ENCODE measurements at regions not wholly inside any gene's neighbourhood (a gene's known extent, or its start where the extent isn't known, plus 50 kb on each side); places are given as distances from the start of the nearest gene placed in this dataset.

DNA sequence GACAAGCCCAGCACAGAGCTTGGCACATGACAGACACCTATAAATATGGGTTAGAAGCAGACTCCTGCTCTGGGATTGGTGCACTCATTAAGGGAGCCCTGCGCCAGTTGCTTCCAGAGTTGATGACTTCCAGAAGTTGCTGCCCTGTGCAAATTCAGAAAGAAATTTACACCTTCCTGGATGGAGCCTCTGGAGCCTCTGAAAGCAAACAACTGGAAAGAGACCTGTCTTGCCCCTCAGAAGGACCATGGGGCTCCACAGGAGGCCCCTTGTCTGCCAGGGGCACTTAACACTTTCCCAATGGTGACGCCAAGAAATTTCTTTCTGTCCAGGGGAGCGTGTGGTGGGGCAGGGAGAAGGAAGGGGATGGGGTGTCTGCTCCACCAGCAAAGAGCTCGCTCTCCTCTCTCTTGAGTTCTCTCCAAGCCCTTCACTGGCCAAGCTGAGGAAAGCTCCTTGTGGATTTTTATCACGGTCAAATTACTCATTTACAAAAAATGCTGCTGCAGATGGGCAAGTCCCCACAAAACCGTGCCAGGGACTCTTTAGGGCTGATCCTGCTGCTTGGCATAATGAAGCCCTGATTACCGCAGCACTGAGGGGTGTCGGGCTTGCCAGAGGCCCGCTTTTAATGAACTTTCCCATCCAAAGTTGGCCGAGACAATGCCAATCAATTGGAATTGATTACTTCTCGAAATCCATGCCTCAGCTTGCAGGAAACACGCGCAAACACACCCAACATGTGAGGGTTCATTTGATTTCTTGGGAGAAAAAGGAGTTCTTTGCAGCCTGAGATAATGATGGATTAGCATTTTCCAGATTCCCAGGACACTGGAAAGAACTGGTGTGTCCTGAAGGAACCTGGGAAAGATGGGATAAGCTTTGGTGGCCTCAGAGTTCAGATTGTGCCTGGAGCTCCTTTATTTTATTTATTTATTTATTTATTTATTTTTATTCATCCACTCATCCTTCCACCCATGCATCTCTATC is 583.6 kb upstream of the CDH5 start:
- DNase-seq, result no peak

DNA sequence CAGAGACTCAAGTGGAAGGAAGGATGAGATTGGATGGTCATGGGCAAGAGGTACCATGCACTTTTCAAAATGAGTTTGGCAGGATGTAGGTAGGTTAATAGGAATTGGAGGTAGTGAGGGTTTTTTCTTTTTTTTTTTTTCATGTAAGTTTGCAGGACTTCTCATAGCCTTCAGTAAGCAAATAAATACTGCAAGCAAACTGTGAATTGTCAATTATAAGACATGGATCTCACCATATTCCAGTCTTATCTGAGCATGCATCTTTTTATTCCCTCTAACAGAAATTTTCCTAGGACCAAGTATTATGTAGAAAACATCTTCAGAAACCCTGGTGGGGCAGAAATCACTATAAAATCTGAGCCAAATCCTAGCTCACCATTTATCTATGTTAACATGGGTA is 584.6 kb upstream of the CDH5 start:
- no peak for DNase-seq

- DNase-seq, result no peak
Observed at GRCh38 chr16:65781363-65781762, 585.1 kb upstream of the CDH5 start.

DNA sequence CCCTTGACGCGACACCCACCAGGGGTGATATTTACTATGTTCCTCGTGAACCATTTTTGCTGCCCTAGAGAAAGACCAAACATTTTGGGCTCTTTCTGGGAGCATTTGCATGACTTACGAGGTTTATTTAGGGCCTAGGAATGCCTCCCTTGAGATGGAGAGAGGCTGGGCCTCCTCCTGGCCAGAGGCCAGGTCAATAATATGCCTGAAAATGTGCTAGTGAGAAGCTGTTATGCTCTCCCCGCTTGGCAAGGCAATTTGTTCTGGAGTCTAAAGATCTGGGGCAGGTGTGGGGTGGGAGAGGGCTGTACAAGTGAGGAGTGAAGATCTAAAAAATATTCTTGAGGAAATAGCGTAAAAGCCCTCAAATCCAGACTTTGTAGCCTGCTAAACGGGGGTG is 587.3 kb upstream of the CDH5 start:
- DNase-seq, result no peak

GRCh38 chr16:65776639-65777183 is 589.8 kb upstream of the CDH5 start:
- no peak for DNase-seq

DNA sequence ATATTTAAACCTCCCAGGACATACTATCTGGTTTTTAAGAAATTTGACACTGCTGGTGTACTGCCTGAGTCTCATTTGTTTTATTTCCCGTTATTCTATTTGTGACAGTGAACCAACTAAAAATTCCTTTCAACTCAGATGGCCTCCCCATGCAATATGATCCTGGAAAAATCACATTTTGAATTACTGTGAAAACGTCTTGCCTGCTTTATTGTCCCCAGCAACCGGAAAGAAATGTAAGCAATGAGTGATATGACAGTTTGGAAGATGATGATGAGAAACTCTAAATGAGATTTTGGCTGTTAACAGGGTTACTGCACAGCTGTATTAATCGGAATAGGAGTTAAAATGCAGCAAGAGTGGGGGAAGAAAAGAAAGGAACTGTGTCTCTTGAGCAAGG is 590.7 kb upstream of the CDH5 start:
- DNase-seq, result no peak

- no peak for DNase-seq
Observed at GRCh38 chr16:65774350-65774749, 592.1 kb upstream of the CDH5 start.

GRCh38 chr16:65773301-65773874 is 593.1 kb upstream of the CDH5 start:
- DNase-seq, result no peak

- DNase-seq, result no peak
Observed at GRCh38 chr16:65772134-65772732, 594.3 kb upstream of the CDH5 start.

DNA sequence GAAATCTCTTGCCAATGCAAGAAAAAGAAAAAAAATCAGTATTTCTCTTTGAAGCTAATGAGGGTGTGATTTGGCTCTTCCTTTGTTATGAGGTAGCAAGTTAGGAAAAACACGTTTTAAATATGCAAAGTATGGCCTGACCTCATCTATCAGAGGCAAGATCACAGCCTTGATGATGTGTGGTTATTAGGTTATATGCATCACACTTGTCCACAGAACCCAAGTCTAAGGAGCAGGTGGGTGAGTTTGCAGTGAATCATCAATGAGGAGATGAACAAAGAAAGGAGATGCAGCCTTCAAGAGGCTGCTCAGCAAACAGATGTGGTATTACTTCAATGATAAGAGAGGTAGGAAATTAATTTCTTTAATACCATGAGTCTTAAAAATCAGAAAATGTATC is 594.8 kb upstream of the CDH5 start:
- no peak for DNase-seq

- DNase-seq, result no peak
Observed at GRCh38 chr16:65770752-65771151, 595.7 kb upstream of the CDH5 start.

DNA sequence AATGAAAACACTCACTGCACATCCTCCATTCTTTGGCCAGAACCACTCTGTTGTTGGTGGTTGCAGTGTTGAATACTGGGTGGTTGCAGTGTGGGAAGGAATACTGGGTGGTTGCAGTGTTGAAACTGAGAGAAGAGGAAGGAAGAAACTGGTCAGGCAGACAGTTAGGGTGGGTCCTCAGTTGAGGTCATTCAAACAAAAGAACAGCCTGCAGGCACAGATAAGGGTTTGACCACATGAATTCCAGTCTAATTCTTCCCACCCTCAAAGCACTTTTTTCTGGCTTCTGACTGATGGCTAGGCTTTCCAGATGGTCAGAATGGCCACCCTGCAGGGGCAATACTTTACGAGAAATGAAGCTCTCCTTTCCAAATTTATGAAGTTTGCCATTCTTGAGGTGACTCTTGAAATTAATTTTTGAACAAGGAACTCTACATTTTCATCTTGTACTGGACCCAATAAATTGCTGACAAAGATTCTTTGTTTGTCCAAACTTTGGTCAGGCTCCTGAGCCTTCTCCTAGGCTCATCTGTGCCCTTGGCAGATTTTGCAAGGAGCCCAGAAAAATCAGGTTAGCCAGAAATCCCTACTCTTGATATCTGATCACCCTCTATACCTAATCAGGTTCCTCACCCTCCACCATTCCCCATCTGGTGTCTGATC is 596.6 kb upstream of the CDH5 start:
- DNase-seq, result no peak

DNA sequence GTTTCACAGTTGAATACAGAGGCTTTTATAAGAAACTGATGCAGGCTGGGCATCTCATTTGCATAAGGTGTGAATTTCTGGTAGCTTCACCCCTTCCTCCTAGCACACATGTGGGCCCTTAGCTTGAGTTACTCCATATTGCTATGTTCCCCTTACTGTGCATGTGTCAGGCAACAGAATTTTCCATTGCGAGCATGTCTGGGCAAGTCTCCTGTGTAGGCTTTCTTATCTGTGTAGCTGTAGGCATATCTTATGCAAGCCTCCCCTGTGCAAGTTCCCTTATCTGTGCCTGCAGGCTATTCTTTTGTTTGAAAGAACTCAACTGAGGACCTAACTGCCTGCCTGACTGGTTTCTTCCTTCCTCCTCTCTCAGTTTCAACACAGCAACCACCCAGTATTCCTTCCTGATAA is 597.4 kb upstream of the CDH5 start:
- no peak for DNase-seq

GRCh38 chr16:65767125-65767524 is 599.4 kb upstream of the CDH5 start:
- DNase-seq, result no peak

GRCh38 chr16:65763640-65764305 is 602.7 kb upstream of the CDH5 start:
- DNase-seq, result no peak

DNA sequence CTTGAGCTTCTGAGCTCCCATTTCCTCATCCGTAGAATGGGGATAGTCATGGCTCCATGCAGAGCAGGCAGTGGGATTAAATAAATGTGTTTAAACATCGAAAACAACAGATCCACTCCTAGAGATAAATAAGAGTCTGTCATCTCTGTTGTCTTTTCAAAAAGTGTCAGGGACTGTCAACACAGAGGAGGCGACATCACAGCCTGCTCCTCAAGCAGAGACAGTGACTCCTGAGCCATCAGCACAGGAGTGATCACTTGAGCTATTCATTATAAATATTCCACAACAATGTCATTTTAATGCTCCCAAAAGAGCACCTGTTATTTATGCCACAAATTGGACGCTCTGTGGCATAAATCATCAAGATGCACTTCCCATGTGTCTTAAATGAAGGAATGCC is 605.6 kb upstream of the CDH5 start:
- no peak for DNase-seq

- DNase-seq, result no peak
Observed at GRCh38 chr16:65758620-65759019, 607.9 kb upstream of the CDH5 start.

- DNase-seq, result no peak
Observed at GRCh38 chr16:65757064-65757463, 609.4 kb upstream of the CDH5 start.

DNA sequence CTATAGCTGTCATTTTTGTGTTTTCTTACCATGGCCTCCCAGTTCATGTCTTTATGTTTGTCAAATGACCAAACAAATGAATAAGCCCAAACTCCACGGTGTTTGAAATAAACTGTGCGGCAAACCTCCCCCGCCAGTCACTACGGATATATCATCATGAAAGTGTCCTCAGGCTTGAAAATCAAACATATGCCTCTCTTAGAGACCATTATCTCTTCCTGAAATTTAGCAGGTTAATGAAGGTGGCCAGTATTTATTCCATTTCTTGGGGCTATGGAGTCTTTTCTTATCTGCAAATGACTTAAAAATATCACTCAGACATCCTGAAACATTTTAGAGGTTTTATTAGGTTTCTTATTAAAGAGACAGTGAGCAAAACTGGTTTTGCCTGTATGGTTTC is 610.3 kb upstream of the CDH5 start:
- no peak for DNase-seq

GRCh38 chr16:65754820-65755691 is 611.4 kb upstream of the CDH5 start:
- DNase-seq, result no peak

DNA sequence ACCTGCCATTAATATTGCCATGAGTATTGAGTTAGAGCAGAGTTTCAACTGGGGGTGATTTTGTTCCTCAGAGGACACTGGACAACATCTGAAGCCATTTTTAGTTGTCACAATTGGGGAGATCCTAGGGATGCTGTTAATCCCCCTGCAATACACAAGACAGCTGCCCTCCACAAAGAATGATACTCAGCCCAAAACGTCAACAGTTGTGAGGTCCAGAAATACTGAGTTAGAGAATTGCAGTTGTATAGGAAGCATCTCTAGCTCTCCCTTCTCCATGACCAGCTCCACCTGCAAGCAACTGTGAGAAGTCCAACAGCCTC is 614.0 kb upstream of the CDH5 start:
- DNase-seq, result no peak

All from stimulated activated CD4-positive, alpha-beta T cell treated with anti-CD3 and anti-CD28 coated beads, Interleukin-4, amount 100 ng/mL, for 4 hours (primary cell).